GM19372 (cell line): ENCODE measurements at regions not wholly inside any gene's neighbourhood (a gene's known extent, or its start where the extent isn't known, plus 50 kb on each side); places are given as distances from the start of the nearest gene placed in this dataset.

Experiments used
- ATAC-seq: cut with Tn5 transposase; IDR thresholded peaks from one replicate; pipeline ENCODE4 v1.9.1; 2021; ENCODE audit warnings: mild to moderate bottlenecking, low read depth, moderate library complexity; ENCODE audit not compliant: unreplicated experiment

DNA sequence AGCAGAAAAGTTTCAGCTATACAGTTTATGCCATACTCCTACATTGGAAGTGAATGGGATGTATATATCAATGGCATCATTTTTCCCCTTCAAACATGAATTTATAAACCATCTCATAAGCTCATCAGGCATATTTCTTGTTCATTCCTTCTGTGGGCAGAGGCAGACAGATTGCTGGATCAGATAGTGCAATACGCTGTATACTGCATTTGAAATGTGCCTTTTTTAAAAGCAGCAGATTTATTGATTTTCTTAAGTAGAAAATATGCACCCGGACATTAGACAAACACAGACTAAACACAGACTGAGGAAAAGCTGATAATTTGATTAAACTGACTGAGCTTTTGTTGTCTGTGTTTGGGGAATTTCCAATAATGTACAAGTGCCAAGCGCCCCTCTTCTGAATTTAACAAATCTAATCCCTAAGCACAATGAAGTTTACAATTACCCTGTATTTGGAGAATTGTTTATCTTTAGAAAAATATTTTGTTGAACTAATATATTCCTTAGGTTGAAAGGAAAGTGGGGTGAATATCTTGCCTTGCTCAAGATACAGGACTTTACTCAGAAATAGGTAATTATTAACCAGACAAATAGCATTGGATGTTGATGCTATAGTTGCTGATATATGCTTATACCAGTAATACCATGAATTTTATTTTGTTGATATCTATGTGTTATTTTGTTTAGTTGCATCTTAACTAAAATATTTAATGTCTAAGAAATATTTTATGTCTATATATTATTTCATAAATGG lies 566.6 kb upstream of the MEF2C start:
- ATAC-seq: no peak

DNA sequence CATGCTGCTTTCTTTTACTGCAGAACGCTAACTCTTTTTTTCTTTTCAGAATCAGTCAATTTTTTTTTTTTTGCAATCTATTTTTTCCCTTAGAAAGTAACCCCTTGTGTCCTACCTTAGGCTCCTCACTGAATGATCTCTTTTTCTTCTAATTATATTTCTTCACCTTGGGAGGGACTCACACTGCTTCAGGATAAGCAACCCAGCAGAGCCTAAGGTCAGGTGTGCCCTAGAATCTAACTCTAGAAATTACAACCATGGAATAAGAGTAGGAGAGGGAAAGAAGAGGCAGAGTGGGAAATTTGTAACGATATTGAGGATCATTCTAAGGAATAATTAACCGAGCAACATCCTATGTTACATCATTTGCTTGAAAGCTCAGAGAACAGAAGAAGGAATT lies 564.0 kb upstream of the MEF2C start:
- no peak for ATAC-seq

GRCh38 chr5:89445106-89445745 lies 562.2 kb upstream of the MEF2C start:
- ATAC-seq: no peak

DNA sequence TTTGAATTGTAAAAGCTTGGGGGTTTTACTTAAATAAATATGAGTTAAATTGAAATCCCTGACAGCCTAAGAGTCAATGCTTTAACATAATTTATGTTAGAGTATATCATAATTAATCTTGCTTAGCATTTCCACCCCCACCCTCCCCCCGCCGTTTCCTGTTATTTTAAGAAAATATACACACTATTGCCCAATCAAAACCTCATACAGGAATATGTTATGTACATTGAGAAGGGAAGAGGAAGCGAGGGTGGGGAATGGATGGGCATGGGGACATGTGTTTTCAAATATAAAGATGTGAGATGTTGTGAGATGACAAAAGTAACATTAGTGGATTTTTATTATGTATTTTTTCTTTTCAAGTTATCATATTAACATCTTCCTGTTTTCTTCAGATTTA lies 561.1 kb upstream of the MEF2C start:
- no peak for ATAC-seq

DNA sequence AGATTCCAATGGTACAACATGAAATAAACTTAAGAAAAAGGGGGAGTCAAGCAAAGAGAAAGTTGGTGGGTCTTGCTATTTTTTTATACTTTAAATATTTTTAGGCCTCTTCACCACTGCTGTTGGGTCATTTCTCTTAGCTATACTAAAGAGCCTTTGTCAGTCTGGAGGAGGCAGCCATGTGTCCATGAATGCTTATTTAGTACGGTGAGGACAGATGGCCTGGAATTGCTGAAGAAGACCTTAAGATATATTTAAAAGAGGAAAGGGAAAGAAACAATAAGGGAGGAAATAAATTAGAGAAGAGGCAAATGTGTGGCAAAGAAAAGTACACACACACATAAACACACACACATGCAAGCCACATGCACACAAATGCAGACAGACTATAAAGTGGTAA lies 560.5 kb upstream of the MEF2C start:
- no peak for ATAC-seq

GRCh38 chr5:89441965-89442364 lies 559.0 kb upstream of the MEF2C start:
- ATAC-seq: no peak

DNA sequence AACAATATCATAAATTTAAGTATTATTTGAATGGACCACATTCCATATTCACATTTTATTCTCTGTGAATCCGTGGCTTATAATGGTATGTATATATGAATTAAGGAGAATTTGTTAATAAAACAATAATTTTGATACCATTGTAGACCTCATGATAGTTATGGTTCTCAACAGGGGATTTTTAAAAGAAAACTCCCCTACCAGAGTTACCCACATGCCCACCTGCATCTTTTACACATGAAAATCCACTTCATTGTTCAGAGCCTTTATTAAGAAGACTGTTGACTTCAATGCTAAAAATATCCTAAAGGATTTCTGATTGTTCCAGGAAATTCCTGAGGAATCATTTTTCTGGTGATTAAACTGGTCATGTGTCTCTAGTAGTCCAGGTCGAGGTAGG lies 557.7 kb upstream of the MEF2C start:
- ATAC-seq: no peak

DNA sequence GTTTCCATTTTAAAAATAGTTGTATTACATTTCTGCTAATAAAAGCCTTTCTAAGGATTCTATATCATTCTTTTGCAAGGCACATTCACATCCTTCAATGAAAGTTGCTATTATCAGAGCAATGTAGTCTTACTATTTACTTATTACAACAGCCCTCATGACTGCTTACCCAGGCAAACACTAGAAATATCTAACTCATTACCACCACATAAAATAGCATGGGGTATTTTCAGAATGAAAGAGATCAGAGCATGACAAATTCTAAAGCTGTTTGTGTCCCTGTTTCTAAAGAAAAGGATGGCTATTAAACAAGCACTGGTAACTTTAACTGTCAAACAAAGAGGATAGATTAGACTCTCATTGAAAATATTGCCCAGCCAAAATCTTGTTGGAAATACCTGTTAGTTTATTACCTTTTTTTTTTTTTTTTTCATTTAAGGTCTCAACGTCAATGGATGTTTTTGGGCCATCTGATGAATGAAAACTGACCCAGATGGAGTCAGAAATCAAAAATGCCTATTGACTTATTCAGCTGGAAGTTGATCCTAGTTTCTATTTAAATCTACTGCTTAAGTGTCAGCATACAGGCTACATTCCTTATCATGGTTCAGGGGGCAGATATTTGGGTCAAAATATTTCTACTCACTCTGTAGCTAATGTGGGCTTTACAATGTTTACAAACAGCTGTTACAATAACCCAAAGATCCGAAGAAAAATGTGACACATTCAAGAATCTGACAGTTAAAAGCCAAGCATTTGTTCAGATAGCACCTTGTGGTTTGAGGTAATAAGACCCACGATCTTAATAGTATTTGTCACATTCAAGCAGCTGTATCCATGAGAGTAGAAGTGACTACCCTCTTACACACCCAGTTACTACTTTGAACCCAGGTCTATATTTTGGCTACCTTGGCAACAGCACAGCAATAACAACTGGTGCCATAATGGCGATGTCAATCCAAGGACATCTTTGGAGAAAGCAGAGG lies 554.8 kb upstream of the MEF2C start:
- ATAC-seq: no peak

GRCh38 chr5:89436464-89436863 lies 553.5 kb upstream of the MEF2C start:
- no peak for ATAC-seq

DNA sequence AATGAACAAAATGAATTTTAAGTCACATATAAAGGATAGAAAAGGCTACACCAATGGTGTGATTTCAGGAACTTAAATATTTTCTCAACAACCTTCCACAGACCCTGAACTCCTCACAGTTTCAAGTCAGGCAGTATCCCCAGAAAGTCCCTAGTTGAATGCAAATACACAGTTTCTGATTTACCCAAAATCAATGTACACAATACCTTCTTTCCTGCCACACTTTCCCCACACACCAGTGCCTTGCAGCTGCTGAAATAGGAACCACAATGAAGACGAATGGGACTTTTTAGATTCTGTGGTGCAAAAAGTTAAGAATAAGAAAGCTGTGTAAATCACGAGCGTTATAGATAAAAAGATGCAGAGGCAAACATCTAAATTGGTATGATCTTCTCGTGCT lies 552.4 kb upstream of the MEF2C start:
- peak; percentile 70 for ATAC-seq

DNA sequence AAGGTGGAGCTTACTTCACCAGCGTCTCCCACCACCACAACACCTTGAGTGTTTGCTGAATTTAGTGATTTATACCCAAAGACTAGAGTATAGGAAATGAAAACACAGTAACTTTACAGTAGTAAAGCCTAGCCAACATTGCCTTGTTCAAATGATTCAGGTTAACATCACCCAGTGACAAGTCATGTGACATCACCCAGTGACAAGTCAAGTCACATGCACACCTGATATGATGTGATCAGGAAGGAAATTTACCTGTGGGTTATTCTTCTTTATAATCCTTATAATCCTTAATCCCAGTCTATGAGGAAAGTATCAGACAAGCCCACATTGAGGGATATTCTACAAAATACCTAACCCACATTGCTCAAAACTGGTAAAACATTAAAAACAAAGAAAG lies 545.6 kb upstream of the MEF2C start:
- no peak for ATAC-seq

DNA sequence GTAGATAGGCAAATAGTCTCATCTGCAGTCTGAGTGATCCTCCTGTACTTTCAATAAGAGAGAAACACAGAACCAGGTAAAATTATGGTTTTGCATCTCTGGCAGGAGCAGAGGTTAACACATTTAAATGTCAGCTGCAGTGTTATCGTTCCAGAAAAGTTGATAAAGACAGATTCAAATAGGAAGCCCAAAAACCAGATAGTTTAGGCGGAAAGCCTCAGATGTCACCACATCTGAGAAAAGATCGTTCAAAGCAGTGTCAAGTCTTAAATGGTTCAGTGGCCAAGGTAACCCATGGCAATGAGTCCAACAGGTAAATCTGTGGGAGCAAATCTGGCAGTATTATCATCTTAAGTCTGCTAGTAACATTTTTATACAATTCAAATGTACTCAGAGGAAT lies 542.1 kb upstream of the MEF2C start:
- no peak for ATAC-seq

GRCh38 chr5:89421035-89421434 lies 538.1 kb upstream of the MEF2C start:
- no peak for ATAC-seq

DNA sequence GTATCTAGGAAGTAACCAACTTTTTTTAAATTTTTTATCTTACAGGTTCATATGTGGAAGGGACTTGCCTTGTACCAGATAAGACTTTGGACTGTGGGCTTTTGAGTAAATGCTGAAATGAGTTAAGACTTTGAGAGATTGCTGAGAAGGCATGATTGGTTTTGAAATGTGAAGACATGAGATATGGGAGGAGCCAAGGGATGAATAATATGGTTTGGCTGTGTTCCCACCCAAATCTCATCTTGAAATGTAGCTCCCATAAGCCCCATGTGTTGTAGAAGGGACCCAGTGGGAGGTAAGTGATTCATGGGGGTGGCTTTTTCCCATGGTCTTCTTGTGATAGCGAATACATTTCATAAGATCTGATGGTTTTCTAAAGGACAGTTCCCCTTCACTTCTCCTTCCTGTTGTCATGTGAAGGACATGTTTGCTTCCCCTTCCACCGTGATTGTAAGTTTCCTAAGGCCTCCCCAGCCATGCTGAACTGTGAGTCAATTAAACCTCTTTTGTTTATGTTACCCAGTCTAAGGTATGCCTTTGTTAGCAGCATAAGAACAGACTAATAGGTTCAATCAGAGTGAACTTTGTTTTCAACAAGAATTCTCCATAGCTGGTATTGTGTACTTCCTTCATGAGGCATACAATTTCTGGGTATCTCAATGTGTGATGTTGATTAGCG lies 535.6 kb upstream of the MEF2C start:
- no peak for ATAC-seq

- no peak for ATAC-seq
Observed at GRCh38 chr5:89417990-89418389, 535.0 kb upstream of the MEF2C start.

- ATAC-seq: no peak
Observed at GRCh38 chr5:89417515-89417914, 534.5 kb upstream of the MEF2C start.

DNA sequence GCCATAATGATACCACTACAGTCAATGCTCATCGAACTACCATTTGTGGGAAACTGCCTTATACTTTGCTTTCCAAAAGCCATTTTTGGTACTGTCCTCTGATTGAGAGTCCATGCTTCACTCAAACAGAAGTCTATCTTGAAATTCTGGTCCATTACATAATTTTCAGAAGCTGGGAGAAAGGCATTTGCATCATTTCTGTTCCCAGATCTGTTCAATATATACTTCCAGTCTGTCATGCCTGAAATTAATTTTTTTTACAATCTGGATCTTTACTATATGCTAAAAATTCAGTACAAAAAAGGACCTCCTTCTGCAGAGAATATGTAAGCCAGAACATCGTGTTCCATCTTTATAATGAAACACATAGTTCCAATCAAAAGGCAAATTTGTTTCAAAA lies 528.9 kb upstream of the MEF2C start:
- ATAC-seq: no peak

DNA sequence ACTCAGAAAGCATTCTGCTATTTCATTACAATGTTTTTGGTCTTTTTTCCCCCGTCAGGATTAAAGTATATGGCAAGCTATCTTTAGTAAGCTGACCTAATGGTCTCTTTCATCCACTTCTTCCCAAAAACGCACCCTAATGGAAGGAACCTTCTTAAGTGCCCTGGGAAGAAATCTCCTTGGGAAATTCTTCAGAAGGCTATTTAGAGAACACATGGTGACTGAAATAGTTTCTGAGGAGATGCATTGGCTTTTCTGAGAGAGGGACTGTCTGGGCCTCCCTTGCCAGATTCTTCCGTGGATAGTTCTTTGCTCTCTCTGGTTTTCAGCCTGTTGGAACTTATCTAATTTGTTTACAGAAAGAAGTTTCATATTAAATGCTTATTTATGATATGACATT lies 524.1 kb upstream of the MEF2C start:
- ATAC-seq: no peak

DNA sequence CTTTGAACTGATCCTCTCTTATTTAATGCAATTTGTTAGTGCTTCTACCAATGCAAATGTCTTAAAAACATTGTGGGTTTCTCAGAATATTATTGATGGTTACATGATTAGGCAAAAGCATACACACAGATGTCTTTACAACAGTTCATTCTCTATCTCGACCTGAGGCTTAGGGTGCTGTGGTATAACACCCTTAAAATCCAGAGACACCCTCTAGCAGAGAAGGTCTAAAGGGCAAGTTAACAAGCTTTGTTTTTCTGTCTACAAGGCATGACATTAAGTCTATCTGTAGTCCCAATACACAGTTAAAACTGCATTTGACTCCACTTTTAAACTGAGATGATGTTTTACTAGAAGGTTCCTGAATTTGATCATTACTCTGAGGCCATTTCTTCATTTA lies 518.7 kb upstream of the MEF2C start:
- no peak for ATAC-seq

DNA sequence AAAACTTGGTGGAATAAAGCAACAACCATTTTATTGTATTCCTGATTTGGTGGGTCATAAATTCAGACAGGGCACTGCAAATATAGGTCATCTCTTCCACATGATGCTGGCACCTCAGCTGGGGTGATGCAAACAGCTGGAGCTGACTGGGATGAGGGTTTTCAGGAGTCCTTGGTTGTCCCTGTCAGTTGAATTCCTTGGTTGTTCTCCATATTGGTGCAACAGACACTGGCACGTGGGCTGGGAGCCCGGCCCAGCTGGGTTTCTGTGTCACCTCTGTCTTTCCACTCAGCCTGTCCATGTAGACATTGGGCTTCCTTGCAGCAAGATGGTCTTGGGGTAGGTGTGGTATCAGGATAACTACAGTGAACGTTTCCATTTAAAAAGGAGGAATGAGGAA lies 518.0 kb upstream of the MEF2C start:
- no peak for ATAC-seq

DNA sequence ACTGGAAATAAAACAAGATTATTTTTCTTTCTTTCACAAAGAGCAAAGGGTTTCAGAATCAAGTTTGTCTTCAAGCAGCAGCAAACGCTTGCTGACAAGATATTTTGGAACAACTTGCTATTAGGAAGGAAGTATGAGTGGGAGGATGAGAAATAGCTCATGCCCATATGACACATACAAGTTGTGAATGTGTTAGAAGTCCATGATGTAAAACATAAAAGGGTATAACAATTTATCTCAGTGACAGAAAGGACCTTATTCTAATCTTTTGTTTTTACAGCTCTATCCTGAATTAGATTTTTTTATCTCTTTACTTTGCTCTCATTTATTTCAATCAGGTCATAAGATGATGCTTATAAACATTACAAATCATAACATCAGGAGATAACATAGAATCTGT lies 516.6 kb upstream of the MEF2C start:
- no peak for ATAC-seq
